ENCODE measurements at regions not wholly inside any gene's neighbourhood (a gene's known extent, or its start where the extent isn't known, plus 50 kb on each side); places are given as distances from the start of the nearest gene placed in this dataset.
"Not testable (repeated sequence)": the region's sequence is repeated elsewhere in the genome, so short reads cannot be mapped to it uniquely, and the experiment has no call there.

DNA sequence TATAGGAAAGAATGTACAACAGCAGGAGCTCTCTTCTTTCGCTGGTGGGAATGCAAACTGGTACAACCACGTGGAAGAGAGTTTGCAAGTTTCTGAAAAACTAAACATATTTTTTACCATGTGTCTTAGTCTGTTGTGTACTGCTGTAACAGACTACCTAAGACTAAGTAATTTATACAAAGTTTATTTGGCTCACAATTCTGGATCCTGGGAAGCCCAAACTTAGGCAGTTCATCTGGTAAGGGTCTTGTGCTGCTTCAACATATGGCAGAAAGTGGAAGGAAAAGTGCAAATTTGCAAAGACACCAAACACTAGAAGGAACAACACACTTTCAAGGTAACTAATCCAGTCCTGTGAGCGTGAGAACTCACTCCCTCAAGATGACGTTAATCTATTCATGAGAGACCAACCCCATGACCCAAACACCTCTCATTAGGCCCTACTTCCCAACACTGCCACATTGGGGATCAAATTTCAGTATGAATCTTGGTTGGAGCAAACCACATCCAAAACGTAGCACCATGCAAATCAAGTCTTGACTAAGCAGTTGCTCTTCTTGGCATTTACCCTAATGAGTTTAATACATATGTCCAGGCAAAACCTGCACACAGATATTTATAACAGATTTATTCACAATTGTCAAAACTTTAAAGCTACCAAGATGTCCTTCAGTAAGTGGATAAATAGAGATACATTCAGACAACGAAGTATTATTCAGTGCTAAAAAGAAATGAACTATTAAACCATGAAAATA, 481.9 kb upstream of the FOXG1 start:
- no peak overlapping the region for H3K4me3 Mint-ChIP-seq
- DNase-seq, result no peak
- no peaks in the 10 kb centered on the region for H3K27me3 Mint-ChIP-seq
- H3K4me1 Mint-ChIP-seq, result no peaks in the 10 kb centered on the region
- peaks cover 8% of the 10 kb centered on the region for H3K9me3 Mint-ChIP-seq
- H3K27ac Mint-ChIP-seq, result no peak overlapping the region
- no peaks in the 10 kb centered on the region for H3K36me3 Mint-ChIP-seq

DNA sequence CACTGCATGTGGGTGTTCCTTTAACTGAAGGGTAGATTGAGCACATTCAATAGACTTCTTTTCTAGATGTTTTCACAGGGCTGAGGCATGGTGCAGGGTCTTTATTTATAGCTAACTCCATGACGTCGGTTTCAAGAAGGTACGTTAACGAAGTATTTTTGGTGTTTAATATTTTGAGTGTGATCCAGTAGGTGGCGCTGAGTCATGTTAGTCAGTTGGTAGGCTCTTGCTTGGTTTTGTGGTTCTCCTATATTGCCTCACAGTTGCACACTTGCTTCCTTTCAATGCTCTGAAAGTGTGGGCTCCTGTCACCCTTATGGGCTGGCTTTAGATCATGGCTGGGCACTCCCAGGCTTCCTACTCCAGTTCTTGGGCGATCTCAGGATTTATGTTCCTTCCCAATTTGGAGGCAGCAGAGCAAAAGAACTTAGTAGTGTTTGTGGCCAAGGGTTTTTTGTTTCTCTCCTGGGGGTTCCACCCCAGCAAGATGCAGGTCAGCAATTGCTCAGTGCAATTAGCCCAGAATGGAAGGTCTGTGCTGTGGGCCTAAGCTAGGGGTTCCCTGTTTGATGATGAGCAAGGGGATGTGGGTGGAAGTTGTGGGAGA, 471.6 kb upstream of the FOXG1 start:
- no peak for DNase-seq
- Mint-ChIP-seq H3K27me3 (no peaks in the 10 kb centered on the region), H3K4me1 (no peaks in the 10 kb centered on the region), H3K4me3 (no peak overlapping the region), H3K9me3 (peaks cover 29% of the 10 kb centered on the region), H3K27ac (no peak overlapping the region), H3K36me3 (no peaks in the 10 kb centered on the region)

DNA sequence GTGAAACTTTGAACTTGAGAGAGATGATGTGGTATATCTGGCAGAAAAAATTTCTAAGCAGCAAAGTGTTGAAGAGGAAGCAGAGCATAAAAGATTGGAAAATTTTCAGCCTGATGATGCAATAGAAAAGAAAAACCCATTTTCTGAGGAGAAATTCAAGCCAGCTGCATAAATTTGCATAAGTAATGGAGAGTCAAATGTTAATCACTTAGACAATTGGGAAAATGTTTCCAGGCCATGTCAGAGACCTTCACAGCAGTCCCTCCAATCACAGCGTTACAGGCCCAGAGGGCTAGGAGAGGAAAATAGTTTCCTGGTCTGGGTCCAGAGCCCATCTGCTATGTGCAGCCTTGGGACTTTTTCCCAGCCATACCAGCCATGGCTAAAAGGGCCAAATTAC, 469.0 kb upstream of the FOXG1 start:
- Mint-ChIP-seq H3K4me3 (no peak overlapping the region), H3K27ac (no peak overlapping the region), H3K36me3 (no peaks in the 10 kb centered on the region), H3K4me1 (no peaks in the 10 kb centered on the region), H3K27me3 (no peaks in the 10 kb centered on the region), H3K9me3 (peaks cover 29% of the 10 kb centered on the region)
- no peak for DNase-seq

- no peaks in the 10 kb centered on the region for H3K36me3 Mint-ChIP-seq
- no peak for DNase-seq
- no peak overlapping the region for H3K27ac Mint-ChIP-seq
- H3K9me3 Mint-ChIP-seq, result peaks cover 27% of the 10 kb centered on the region
- H3K27me3 Mint-ChIP-seq, result no peaks in the 10 kb centered on the region
- no peaks in the 10 kb centered on the region for H3K4me1 Mint-ChIP-seq
- no peak overlapping the region for H3K4me3 Mint-ChIP-seq
These were observed 468.4 kb upstream of the FOXG1 start for GRCh38 chr14:28298156-28298555.

DNA sequence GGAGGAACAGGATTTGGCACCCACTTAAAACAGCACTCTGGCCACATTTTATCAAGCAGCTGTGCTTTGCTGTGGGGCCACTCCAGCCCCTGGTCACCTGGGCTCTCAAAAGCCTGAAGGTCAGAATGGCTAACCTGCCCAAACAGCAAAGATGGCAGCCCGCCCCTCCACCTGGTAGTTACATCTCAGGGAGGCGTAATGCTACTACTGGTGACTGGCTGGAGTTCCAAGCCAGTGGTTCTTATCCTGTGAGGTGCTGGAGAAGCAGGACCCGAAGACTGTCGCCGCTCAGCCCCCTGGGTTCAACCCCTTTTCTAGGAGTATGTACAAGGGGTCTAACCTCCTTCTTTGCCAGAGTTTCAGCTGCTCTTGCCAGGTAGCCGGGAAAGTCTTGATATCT, 467.4 kb upstream of the FOXG1 start:
- no peaks in the 10 kb centered on the region for H3K36me3 Mint-ChIP-seq
- no peaks in the 10 kb centered on the region for H3K27me3 Mint-ChIP-seq
- no peak overlapping the region for H3K27ac Mint-ChIP-seq
- H3K4me3 Mint-ChIP-seq, result no peak overlapping the region
- no peaks in the 10 kb centered on the region for H3K4me1 Mint-ChIP-seq
- no peak for DNase-seq
- peaks cover 19% of the 10 kb centered on the region for H3K9me3 Mint-ChIP-seq

DNA sequence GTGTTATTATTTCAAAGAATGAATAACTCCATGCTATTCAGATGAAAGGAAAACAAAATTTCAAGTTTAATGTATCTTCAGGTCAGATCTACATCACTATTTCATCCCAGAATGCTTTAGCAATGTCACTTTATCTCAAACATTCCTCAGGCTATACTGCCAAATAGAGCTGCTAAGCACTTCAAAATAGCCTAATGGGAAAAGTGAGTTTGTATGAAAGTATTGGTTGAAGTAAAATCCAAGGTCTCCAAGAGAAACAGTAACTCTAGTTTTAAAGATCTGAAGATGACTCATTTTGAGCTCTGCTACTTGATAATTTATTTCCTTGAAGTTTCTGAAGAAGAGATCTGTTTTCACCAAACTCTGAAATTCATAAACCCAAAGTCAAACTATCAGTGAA, 466.2 kb upstream of the FOXG1 start:
- no peak overlapping the region for H3K4me3 Mint-ChIP-seq
- DNase-seq, result no peak
- H3K4me1 Mint-ChIP-seq, result no peaks in the 10 kb centered on the region
- H3K36me3 Mint-ChIP-seq, result no peaks in the 10 kb centered on the region
- no peaks in the 10 kb centered on the region for H3K27me3 Mint-ChIP-seq
- no peak overlapping the region for H3K27ac Mint-ChIP-seq
- H3K9me3 Mint-ChIP-seq, result peaks cover 13% of the 10 kb centered on the region

- Mint-ChIP-seq H3K9me3 (peaks cover 13% of the 10 kb centered on the region), H3K36me3 (no peaks in the 10 kb centered on the region), H3K4me3 (no peak overlapping the region), H3K27me3 (no peaks in the 10 kb centered on the region), H3K27ac (no peak overlapping the region), H3K4me1 (no peaks in the 10 kb centered on the region)
- no peak for DNase-seq
These were observed 465.4 kb upstream of the FOXG1 start for GRCh38 chr14:28301179-28301578.

DNA sequence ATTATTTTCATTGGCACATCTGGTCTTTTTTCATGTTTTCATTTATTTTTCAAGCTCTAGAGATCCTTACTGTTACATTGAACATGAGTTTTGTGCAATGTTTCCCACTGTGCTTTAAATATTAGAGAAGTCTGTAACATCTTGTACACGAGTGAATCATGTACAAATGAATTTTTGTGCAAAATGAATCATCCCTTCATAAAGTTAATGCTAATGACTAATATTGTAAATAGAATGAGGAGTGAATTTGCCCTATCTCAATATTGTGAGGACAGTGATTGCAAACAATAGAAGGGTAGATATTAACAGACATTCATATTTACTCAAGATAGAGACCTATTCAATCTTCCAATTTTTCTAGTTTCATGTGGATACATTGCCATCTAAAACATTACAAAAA, 463.3 kb upstream of the FOXG1 start:
- H3K4me1 Mint-ChIP-seq, result no peaks in the 10 kb centered on the region
- no peak overlapping the region for H3K27ac Mint-ChIP-seq
- H3K4me3 Mint-ChIP-seq, result no peak overlapping the region
- peaks cover 7% of the 10 kb centered on the region for H3K9me3 Mint-ChIP-seq
- DNase-seq, result no peak
- no peaks in the 10 kb centered on the region for H3K27me3 Mint-ChIP-seq
- no peaks in the 10 kb centered on the region for H3K36me3 Mint-ChIP-seq

GRCh38 chr14:28305938-28306337, 460.6 kb upstream of the FOXG1 start:
- Mint-ChIP-seq H3K27me3 (no peaks in the 10 kb centered on the region), H3K27ac (no peak overlapping the region), H3K36me3 (no peaks in the 10 kb centered on the region), H3K4me3 (no peak overlapping the region), H3K4me1 (no peaks in the 10 kb centered on the region), H3K9me3 (peaks cover 6% of the 10 kb centered on the region)
- no peak for DNase-seq

DNA sequence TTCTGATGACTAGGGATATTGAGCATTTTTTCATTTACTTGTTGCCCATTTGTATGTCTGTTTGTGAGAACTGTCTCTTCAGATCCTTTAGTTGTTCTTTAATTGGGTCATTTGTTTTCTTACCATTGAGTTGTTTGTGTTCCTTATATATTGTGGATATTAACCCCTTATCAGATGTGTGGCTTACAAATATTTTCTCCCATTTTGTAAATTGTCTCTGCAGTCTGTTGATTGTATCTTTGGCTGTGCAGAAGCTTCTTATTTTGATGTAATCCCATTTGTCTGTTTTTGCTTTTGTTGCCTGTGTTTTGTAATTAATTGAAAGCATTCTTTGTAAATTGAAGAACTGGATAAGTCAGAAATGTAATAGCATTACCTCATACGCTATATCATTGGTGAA, 459.1 kb upstream of the FOXG1 start:
- no peak overlapping the region for H3K27ac Mint-ChIP-seq
- H3K4me1 Mint-ChIP-seq, result no peaks in the 10 kb centered on the region
- H3K9me3 Mint-ChIP-seq, result peaks cover 2% of the 10 kb centered on the region
- no peak for DNase-seq
- no peak overlapping the region for H3K4me3 Mint-ChIP-seq
- no peaks in the 10 kb centered on the region for H3K27me3 Mint-ChIP-seq
- H3K36me3 Mint-ChIP-seq, result no peaks in the 10 kb centered on the region

DNA sequence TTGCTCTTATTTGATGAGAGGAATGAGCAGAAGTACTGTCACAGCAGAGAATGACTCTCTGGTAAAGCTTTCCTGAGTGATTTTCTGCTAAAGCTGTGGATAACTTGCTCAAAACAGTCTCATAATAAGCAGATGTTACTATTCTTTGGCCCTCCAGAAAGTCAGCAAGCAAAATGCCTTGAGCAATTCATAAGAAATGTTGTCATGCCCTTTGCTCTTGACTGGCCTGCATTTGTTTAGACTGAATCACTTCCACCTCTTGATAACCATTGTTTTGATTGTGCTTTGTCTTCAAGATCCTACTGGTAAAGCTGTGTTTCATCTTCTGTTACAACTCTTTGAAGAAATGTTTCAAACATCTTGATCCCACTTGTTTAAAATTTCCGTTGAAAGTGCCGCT, 457.9 kb upstream of the FOXG1 start:
- Mint-ChIP-seq H3K27me3 (no peaks in the 10 kb centered on the region), H3K36me3 (no peaks in the 10 kb centered on the region), H3K9me3 (peaks cover 2% of the 10 kb centered on the region), H3K4me1 (no peaks in the 10 kb centered on the region), H3K27ac (no peak overlapping the region), H3K4me3 (no peak overlapping the region)
- no peak for DNase-seq

GRCh38 chr14:28317890-28318675, 448.5 kb upstream of the FOXG1 start:
- H3K4me1 Mint-ChIP-seq, H3K9me3 Mint-ChIP-seq, H3K27me3 Mint-ChIP-seq, H3K4me3 Mint-ChIP-seq, H3K36me3 Mint-ChIP-seq, DNase-seq, H3K27ac Mint-ChIP-seq: not testable (repeated sequence)

GRCh38 chr14:28321475-28322244, 444.9 kb upstream of the FOXG1 start:
- Mint-ChIP-seq H3K4me1 (no peaks in the 10 kb centered on the region), H3K27ac (peak overlapping the region; percentile 42), H3K4me3 (no peak overlapping the region), H3K27me3 (no peaks in the 10 kb centered on the region), H3K9me3 (peaks cover 6% of the 10 kb centered on the region), H3K36me3 (no peaks in the 10 kb centered on the region)
- no peak for DNase-seq

GRCh38 chr14:28323366-28323765, 443.2 kb upstream of the FOXG1 start:
- H3K27ac Mint-ChIP-seq, result no peak overlapping the region
- no peak overlapping the region for H3K4me3 Mint-ChIP-seq
- H3K27me3 Mint-ChIP-seq, result no peaks in the 10 kb centered on the region
- H3K36me3 Mint-ChIP-seq, result no peaks in the 10 kb centered on the region
- no peak for DNase-seq
- H3K4me1 Mint-ChIP-seq, result no peaks in the 10 kb centered on the region
- peaks cover 6% of the 10 kb centered on the region for H3K9me3 Mint-ChIP-seq

All from activated naive CD8-positive, alpha-beta T cell treated with anti-CD3 and anti-CD28 coated beads for 36 hours (primary cell).